ENCODE measurements at regions not wholly inside any gene's neighbourhood (a gene's known extent, or its start where the extent isn't known, plus 50 kb on each side); places are given as distances from the start of the nearest gene placed in this dataset.

- H3K27ac ChIP-seq = no peak overlapping the region
- H3K4me3 ChIP-seq = no peak overlapping the region
- H3K27me3 ChIP-seq = no peaks in the 10 kb centered on the region
- TF ChIP-seq CTCF (IDR thresholded peaks at IDR 0.05) (no peak), POLR2A (IDR thresholded peaks at IDR 0.05) (no peak)
- H3K9me3 ChIP-seq = no peaks in the 10 kb centered on the region
- WGBS, 2 donors = 74 to 79% methylated on average over 5 of the region's 5 CpGs
- H3K4me1 ChIP-seq = no peaks in the 10 kb centered on the region
- intact Hi-C loops (cut with DNase I; ENCODE audit: low total_unique reads) = no loop called here
- DNase-seq = no peak
- no peaks in the 10 kb centered on the region for H3K36me3 ChIP-seq (ENCODE audit: low read depth, missing control alignments)
Measured at GRCh38 chr13:47726394-47726793, 274.7 kb downstream of the SUCLA2 start.

- Histone ChIP-seq H3K36me3 (ENCODE audit: low read depth, missing control alignments) (no peaks in the 10 kb centered on the region), H3K4me1 (no peaks in the 10 kb centered on the region), H3K27me3 (no peaks in the 10 kb centered on the region), H3K27ac (no peak overlapping the region), H3K9me3 (no peaks in the 10 kb centered on the region), H3K4me3 (no peak overlapping the region)
- DNase-seq = no peak
- WGBS, 2 donors = 68 to 69% methylated on average over 4 of the region's 4 CpGs
- intact Hi-C loops (cut with DNase I; ENCODE audit: low total_unique reads) = no loop called here
- TF ChIP-seq CTCF (IDR thresholded peaks at IDR 0.05) (no peak), POLR2A (IDR thresholded peaks at IDR 0.05) (no peak)
Measured at GRCh38 chr13:47723898-47724297, 277.2 kb downstream of the SUCLA2 start.

GRCh38 chr13:47719164-47719563 lies 281.9 kb downstream of the SUCLA2 start:
- Histone ChIP-seq H3K36me3 (ENCODE audit: low read depth, missing control alignments) (no peaks in the 10 kb centered on the region), H3K27me3 (no peaks in the 10 kb centered on the region), H3K27ac (no peak overlapping the region), H3K4me3 (no peak overlapping the region), H3K9me3 (no peaks in the 10 kb centered on the region), H3K4me1 (no peaks in the 10 kb centered on the region)
- WGBS, 2 donors = 73 to 92% methylated on average over 2 of the region's 2 CpGs
- intact Hi-C loops (cut with DNase I; ENCODE audit: low total_unique reads) = no loop called here
- no peak for DNase-seq
- TF ChIP-seq POLR2A (IDR thresholded peaks at IDR 0.05) (no peak), CTCF (IDR thresholded peaks at IDR 0.05) (no peak)

- no peak overlapping the region for H3K27ac ChIP-seq
- TF ChIP-seq CTCF (IDR thresholded peaks at IDR 0.05) (no peak), POLR2A (IDR thresholded peaks at IDR 0.05) (no peak)
- no peak overlapping the region for H3K4me3 ChIP-seq
- H3K27me3 ChIP-seq = no peaks in the 10 kb centered on the region
- no peak for DNase-seq
- no peaks in the 10 kb centered on the region for H3K4me1 ChIP-seq
- H3K36me3 ChIP-seq (ENCODE audit: low read depth, missing control alignments) = no peaks in the 10 kb centered on the region
- WGBS, 2 donors = 63 to 65% methylated on average over 8 of the region's 8 CpGs
- intact Hi-C loops (cut with DNase I; ENCODE audit: low total_unique reads) = no loop called here
- no peaks in the 10 kb centered on the region for H3K9me3 ChIP-seq
Measured at GRCh38 chr13:47718556-47718955, 282.5 kb downstream of the SUCLA2 start.

- Histone ChIP-seq H3K4me3 (no peak overlapping the region), H3K27me3 (no peaks in the 10 kb centered on the region), H3K4me1 (no peaks in the 10 kb centered on the region), H3K9me3 (no peaks in the 10 kb centered on the region), H3K36me3 (ENCODE audit: low read depth, missing control alignments) (no peaks in the 10 kb centered on the region), H3K27ac (no peak overlapping the region)
- intact Hi-C loops (cut with DNase I; ENCODE audit: low total_unique reads) = no loop called here
- TF ChIP-seq POLR2A (IDR thresholded peaks at IDR 0.05) = no peak
- DNase-seq = no peak
- WGBS, 2 donors = 66 to 70% methylated on average over 3 of the region's 3 CpGs
Measured at GRCh38 chr13:47708386-47708785, 292.7 kb downstream of the SUCLA2 start.
